Endothelial cell (in vitro differentiated cells): ENCODE measurements at regions not wholly inside any gene's neighbourhood (a gene's known extent, or its start where the extent isn't known, plus 50 kb on each side); places are given as distances from the start of the nearest gene placed in this dataset.

ENCODE experiments used
- DNase-seq: peaks from one replicate; pipeline ENCODE4 v3.0.0; 2021; ENCODE audit warnings: low spot score
- H3K27ac Mint-ChIP-seq: one replicate; pipeline ENCODE4 v1.8.0; 2021; ENCODE audit warnings: mixed read lengths, inconsistent platforms; ENCODE audit not compliant: unreplicated experiment
- H3K27me3 Mint-ChIP-seq: one replicate; pipeline ENCODE4 v1.8.0; 2021; ENCODE audit warnings: mild to moderate bottlenecking, moderate library complexity, mixed read lengths, inconsistent platforms; ENCODE audit not compliant: unreplicated experiment
- H3K36me3 Mint-ChIP-seq: one replicate; pipeline ENCODE4 v1.8.0; 2021; ENCODE audit warnings: mild to moderate bottlenecking, low read depth, mixed read lengths, inconsistent platforms; ENCODE audit not compliant: unreplicated experiment
- H3K4me1 Mint-ChIP-seq: one replicate; pipeline ENCODE4 v1.8.0; 2021; ENCODE audit warnings: mild to moderate bottlenecking, mixed read lengths, inconsistent platforms; ENCODE audit not compliant: unreplicated experiment
- H3K4me3 Mint-ChIP-seq: one replicate; pipeline ENCODE4 v1.8.0; 2021; ENCODE audit warnings: mild to moderate bottlenecking, mixed read lengths, inconsistent platforms; ENCODE audit not compliant: unreplicated experiment
- H3K9me3 Mint-ChIP-seq: one replicate; pipeline ENCODE4 v1.8.0; 2021; ENCODE audit warnings: mixed read lengths, inconsistent platforms; ENCODE audit not compliant: unreplicated experiment
- TF ChIP-seq, protein P1 (sequence below): fragments of 200-600 bp; sonication (generic); IDR thresholded peaks from one replicate; pipeline ENCODE4 v1.5.0; 2021; ENCODE audit warnings: antibody characterized with exemption; ENCODE audit not compliant: unreplicated experiment

- H3K27ac Mint-ChIP-seq, result no peak overlapping the region
- peaks cover 4% of the 10 kb centered on the region for H3K27me3 Mint-ChIP-seq
- no peaks in the 10 kb centered on the region for H3K9me3 Mint-ChIP-seq
- no peaks in the 10 kb centered on the region for H3K36me3 Mint-ChIP-seq
- no peaks in the 10 kb centered on the region for H3K4me1 Mint-ChIP-seq
- TF ChIP-seq, protein P1, sequence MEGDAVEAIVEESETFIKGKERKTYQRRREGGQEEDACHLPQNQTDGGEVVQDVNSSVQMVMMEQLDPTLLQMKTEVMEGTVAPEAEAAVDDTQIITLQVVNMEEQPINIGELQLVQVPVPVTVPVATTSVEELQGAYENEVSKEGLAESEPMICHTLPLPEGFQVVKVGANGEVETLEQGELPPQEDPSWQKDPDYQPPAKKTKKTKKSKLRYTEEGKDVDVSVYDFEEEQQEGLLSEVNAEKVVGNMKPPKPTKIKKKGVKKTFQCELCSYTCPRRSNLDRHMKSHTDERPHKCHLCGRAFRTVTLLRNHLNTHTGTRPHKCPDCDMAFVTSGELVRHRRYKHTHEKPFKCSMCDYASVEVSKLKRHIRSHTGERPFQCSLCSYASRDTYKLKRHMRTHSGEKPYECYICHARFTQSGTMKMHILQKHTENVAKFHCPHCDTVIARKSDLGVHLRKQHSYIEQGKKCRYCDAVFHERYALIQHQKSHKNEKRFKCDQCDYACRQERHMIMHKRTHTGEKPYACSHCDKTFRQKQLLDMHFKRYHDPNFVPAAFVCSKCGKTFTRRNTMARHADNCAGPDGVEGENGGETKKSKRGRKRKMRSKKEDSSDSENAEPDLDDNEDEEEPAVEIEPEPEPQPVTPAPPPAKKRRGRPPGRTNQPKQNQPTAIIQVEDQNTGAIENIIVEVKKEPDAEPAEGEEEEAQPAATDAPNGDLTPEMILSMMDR, result peak; percentile 76
- peak; percentile 26 for DNase-seq
- no peak overlapping the region for H3K4me3 Mint-ChIP-seq
Observed at GRCh38 chr10:16116404-16117304, 256.3 kb upstream of the MINDY3 start.

DNA sequence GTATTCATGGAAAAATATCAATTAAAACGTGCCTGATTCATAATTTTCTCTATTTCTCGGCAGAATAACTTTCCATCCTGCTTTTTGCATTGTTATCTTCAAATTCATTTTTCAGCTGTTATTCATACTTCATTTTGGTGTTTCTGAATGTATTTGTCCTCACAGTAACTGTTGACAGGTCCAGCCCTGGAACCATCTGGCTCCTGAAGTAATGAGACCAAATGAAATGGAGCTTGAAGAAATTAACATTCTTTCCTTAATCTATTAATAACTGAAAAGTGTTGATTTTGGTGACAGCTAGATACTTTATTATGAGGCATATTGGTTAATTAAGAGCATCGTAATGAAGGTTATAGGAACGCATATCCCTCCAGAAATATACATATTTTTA is 257.0 kb upstream of the MINDY3 start:
- H3K27ac Mint-ChIP-seq, result no peak overlapping the region
- no peaks in the 10 kb centered on the region for H3K9me3 Mint-ChIP-seq
- TF ChIP-seq, protein P1, result no peak
- no peak for DNase-seq
- H3K4me1 Mint-ChIP-seq, result no peaks in the 10 kb centered on the region
- no peaks in the 10 kb centered on the region for H3K36me3 Mint-ChIP-seq
- no peak overlapping the region for H3K4me3 Mint-ChIP-seq
- peaks cover 4% of the 10 kb centered on the region for H3K27me3 Mint-ChIP-seq

DNA sequence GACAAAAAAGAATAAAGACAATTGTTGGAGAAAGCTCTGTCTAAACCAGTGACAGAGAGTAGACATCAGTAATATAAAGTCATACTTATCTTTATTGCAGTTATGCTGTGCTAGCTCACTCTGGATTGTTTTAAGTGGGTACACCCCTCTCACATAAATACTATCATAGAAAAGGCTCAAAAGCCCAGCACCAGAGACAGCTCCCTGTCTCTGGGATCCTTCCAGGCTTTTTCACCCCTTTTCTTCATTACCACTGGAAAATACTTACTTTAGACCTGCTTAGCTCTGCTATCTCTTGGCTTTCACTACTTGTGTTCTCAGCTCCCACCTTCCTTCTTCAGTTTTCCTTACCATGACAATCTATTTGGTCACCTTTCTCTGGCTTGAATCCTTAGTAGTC is 259.1 kb upstream of the MINDY3 start:
- Mint-ChIP-seq H3K36me3 (no peaks in the 10 kb centered on the region), H3K27me3 (no peaks in the 10 kb centered on the region), H3K27ac (no peak overlapping the region), H3K9me3 (no peaks in the 10 kb centered on the region), H3K4me1 (no peaks in the 10 kb centered on the region), H3K4me3 (no peak overlapping the region)
- TF ChIP-seq, protein P1, result no peak
- DNase-seq, result no peak

DNA sequence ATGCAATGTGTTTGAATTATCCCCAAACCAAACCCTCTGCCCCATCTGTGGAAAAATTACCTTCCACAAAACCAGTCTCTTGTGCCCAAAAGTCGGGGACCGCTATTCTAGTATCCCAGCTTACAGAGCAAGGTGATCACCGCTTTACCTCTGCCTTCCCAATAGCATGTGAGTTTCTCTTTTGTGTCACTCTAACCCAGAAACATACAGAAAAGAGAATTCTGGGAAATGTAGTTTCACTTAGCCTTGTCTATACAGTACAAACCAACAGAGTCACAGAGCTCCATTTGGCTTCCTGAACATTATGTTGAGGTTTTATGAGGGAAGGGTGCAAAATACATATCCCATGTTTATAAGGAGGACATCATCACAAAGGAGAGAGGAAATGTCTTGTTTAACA is 260.3 kb upstream of the MINDY3 start:
- no peak overlapping the region for H3K4me3 Mint-ChIP-seq
- H3K27ac Mint-ChIP-seq, result no peak overlapping the region
- H3K9me3 Mint-ChIP-seq, result no peaks in the 10 kb centered on the region
- no peaks in the 10 kb centered on the region for H3K36me3 Mint-ChIP-seq
- no peaks in the 10 kb centered on the region for H3K27me3 Mint-ChIP-seq
- no peak for DNase-seq
- TF ChIP-seq, protein P1, result no peak
- no peaks in the 10 kb centered on the region for H3K4me1 Mint-ChIP-seq

- Mint-ChIP-seq H3K4me1 (no peaks in the 10 kb centered on the region), H3K4me3 (no peak overlapping the region), H3K36me3 (no peaks in the 10 kb centered on the region), H3K27ac (no peak overlapping the region), H3K9me3 (no peaks in the 10 kb centered on the region), H3K27me3 (no peaks in the 10 kb centered on the region)
- TF ChIP-seq, protein P1, result no peak
- DNase-seq, result no peak
Observed at GRCh38 chr10:16141499-16141898, 281.2 kb upstream of the MINDY3 start.
